ENCODE measurements at regions not wholly inside any gene's neighbourhood (a gene's known extent, or its start where the extent isn't known, plus 50 kb on each side); places are given as distances from the start of the nearest gene placed in this dataset.

- intact Hi-C loops (cut with micrococcal nuclease; ENCODE audit: unreplicated experiment) (no loop called here), in situ Hi-C loops (cut with MboI) (no loop called here)
- CTCF ChIA-PET = interaction anchor here (1.7 kb wide), 1 partner anchor 12 kb away, joined by 5 read pairs; no protein-coding TSS in a partner anchor
- DNase-seq (ENCODE audit: low read depth, low spot score) (no peak), FAIRE-seq (no peak), ATAC-seq (no peak)
- H3K79me2 ChIP-seq (ENCODE audit: control insufficient read depth, insufficient read depth, low read length) = no peaks in the 10 kb centered on the region
- no peak overlapping the region for H3K27ac ChIP-seq (ENCODE audit: control insufficient read depth, insufficient read depth)
- TF ChIP-seq ELK1 (IDR thresholded peaks at IDR 0.05; ENCODE audit: low read depth, low read length) (no peak), SMC3 (IDR thresholded peaks at IDR 0.05; ENCODE audit: borderline replicate concordance, low read length) (no peak), PML (IDR thresholded peaks at IDR 0.05; ENCODE audit: low read length) (no peak), EED (IDR thresholded peaks at IDR 0.05; ENCODE audit: low read depth) (no peak), PRDM15 (CRISPR knock-in tag; IDR thresholded peaks at IDR 0.05) (no peak), EZH2 (IDR thresholded peaks at IDR 0.05; ENCODE audit: borderline replicate concordance, control insufficient read depth, low read depth, low read length) (no peak), GABPA (IDR thresholded peaks at IDR 0.05; ENCODE audit: low read depth) (no peak), NFIC (IDR thresholded peaks at IDR 0.05; ENCODE audit: low read depth, low read length) (no peak), SUPT20H (IDR thresholded peaks at IDR 0.05; ENCODE audit: borderline replicate concordance, control insufficient read depth, low read depth, low read length) (no peak), BCL3 (IDR thresholded peaks at IDR 0.05; ENCODE audit: borderline replicate concordance, insufficient read depth, low read depth, low read length, poor library complexity, severe bottlenecking) (no peak), BCL11A (IDR thresholded peaks at IDR 0.05; ENCODE audit: low read depth, low read length) (no peak), NFYB (IDR thresholded peaks at IDR 0.05; ENCODE audit: insufficient read depth, low read depth, low read length) (no peak), SREBF2 (IDR thresholded peaks at IDR 0.05; ENCODE audit: low read length) (no peak)
- H3K4me2 ChIP-seq (ENCODE audit: control insufficient read depth, insufficient read depth) = no peak overlapping the region
- H3K4me1 ChIP-seq (ENCODE audit: control insufficient read depth, insufficient read depth, low read length) = no peaks in the 10 kb centered on the region; the same call in 1 of the 2 replicates
- H3K4me3 ChIP-seq = no peak overlapping the region
- POLR2A ChIA-PET = no interaction called here
- WGBS (ENCODE audit: insufficient coverage, insufficient replicate concordance, low lambda C conversion rate, missing lambda C conversion rate) = 58% methylated on average over 4 of the region's 4 CpGs
- no peak overlapping the region for H3K9ac ChIP-seq (ENCODE audit: control insufficient read depth, insufficient read depth, low read length)
- no peak overlapping the region for H2AFZ ChIP-seq (ENCODE audit: control insufficient read depth, low read depth, low read length)
- no peaks in the 10 kb centered on the region for H3K27me3 ChIP-seq (replicated peaks in 1 of 2; ENCODE audit: control insufficient read depth in 2 of 2, insufficient read depth in 2 of 2, low read length in 1 of 2)
- H4K20me1 ChIP-seq (ENCODE audit: control insufficient read depth, insufficient read depth) = no peaks in the 10 kb centered on the region
- peaks cover 5% of the 10 kb centered on the region; the same call in 2 of the 3 replicates for H3K9me3 ChIP-seq (replicated peaks; ENCODE audit: control insufficient read depth, insufficient read depth, low read length)
- SMC1A ChIA-PET (ENCODE audit: uncharacterized antibody, unreplicated experiment) = interaction anchor here (1.3 to 1.6 kb wide), 3 partner anchors 13 to 54 kb away, joined by 3 to 4 read pairs (median 3); no protein-coding TSS in a partner anchor
- RAD21 ChIA-PET (ENCODE audit: unreplicated experiment) = interaction anchor here (0.6 to 2.1 kb wide), 2 partner anchors 41 to 68 kb away, joined by 3 to 7 read pairs; no protein-coding TSS in a partner anchor
- H3K36me3 ChIP-seq (ENCODE audit: control insufficient read depth in 2 of 2, insufficient read depth in 2 of 2, low read length in 1 of 2) = no peaks in the 10 kb centered on the region
- no TSS peak for BruUV-seq (replicated peaks)
These were observed 126.0 kb upstream of the INHBA start for GRCh38 chr7:41828911-41829310.
